UCSD-AML1 (cell line): ENCODE measurements at regions not wholly inside any gene's neighbourhood (a gene's known extent, or its start where the extent isn't known, plus 50 kb on each side); places are given as distances from the start of the nearest gene placed in this dataset.
"Not testable (repeated sequence)": the region's sequence is repeated elsewhere in the genome, so short reads cannot be mapped to it uniquely, and the experiment has no call there.

Source experiments
- DNase-seq: peaks from one replicate; lab custom pipeline; 2025; ENCODE audit not compliant: unreplicated experiment; lab: John Stamatoyannopoulos, UW

GRCh38 chr3:33956206-33956605 lies 157.8 kb downstream of the PDCD6IP start:
- no peak for DNase-seq

GRCh38 chr3:33956776-33957175 lies 158.3 kb downstream of the PDCD6IP start:
- no peak for DNase-seq

GRCh38 chr3:33957176-33957575 lies 158.7 kb downstream of the PDCD6IP start:
- DNase-seq: no peak

DNA sequence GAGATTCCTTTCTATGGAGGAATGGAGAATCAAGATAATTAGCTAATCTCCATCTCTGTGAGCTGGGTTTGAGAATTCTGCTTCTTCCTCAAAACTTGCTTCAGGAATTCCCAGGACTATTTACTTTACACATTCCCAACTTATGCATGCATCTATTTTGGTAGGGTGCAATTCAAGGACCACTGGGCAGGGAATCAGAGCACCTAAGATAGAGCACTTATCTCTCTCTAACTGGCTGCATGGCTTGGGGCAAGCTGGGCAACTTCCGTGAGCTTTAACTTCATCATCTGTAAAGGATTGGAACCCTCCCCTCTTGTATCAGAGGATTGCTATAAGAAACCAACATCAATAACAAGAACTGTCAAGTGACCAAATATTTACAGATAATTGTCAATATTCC lies 160.2 kb downstream of the PDCD6IP start:
- no peak for DNase-seq

- DNase-seq: no peak
These were observed 164.0 kb downstream of the PDCD6IP start for GRCh38 chr3:33962396-33962795.

DNA sequence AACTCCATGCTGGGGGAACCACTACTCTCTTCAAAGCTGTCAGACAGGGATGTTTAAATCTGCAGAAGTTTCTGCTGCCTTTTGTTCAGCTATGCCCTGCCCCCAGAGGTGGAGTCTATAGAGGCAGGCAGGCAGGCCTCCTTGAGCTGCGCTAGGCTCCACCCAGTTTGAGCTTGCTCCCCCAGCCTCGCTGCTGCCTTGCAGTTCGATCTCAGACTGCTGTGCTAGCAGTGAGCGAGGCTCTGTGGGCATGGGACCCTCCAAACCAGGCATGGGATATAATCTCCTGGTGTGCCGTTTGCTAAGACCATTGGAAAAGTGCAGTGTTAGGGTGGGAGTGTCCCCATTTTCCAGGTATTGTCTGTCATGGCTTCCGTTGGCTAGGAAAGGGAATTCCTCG lies 171.8 kb downstream of the PDCD6IP start:
- not testable (repeated sequence) for DNase-seq

DNA sequence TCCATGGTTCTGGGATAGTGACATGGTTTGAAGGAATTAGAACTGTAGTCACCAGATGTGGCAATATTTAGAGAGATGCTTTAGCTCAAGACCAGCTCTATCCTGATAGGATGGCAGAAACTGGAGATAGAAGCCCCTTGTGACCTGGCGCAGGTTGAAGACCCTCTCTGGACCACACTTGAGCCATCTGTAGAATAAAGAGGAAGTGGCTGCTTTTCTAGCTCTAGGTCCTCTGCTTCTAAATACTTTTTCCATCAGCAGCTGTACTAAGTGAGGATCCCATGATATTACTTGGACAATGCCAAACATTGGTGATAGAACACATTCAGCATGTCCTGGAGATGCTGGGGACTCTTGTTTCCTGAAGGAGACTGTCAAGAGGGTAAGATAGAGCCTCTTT lies 172.6 kb downstream of the PDCD6IP start:
- no peak for DNase-seq

DNA sequence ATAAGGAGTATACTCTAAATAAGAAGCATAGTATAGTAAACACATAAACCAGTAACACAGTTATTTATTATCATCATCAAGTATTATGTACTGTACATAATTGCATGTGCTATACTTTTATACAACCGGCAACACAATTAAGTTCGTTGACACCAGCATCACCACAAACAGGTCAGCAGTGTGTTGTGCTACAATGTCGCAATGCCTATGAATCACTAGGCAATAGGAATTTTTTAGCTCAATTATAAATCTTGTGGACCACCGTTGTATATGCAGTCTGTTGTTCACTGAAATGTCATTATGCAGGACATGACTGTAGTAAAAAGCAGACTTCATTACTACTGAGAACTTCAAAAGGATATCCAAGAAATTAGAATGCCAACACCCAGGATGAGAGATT lies 177.0 kb downstream of the PDCD6IP start:
- DNase-seq: no peak

DNA sequence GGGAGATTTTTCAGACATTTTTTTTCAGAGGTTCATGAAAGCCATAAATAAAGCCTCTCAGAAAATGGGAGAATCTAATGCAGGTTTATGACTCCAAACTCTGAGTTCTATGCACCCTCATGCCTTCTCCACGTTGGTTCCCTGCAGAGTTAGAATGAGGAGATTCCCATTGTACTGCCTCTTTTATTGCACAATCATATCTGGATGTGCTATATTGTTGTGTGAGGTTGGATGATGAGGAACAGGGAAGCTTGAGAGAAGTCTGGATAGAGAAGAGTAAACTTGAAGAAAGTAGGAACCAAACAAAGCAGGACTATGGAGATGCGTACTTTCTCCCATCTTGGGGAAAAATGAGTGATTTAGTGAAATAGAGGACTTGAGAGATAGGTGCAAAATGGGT lies 178.8 kb downstream of the PDCD6IP start:
- DNase-seq: no peak

- no peak for DNase-seq
These were observed 181.8 kb downstream of the PDCD6IP start for GRCh38 chr3:33980252-33980651.

- no peak for DNase-seq
These were observed 183.9 kb downstream of the PDCD6IP start for GRCh38 chr3:33982269-33982798.

- not testable (repeated sequence) for DNase-seq
These were observed 184.5 kb downstream of the PDCD6IP start for GRCh38 chr3:33982949-33983348.

DNA sequence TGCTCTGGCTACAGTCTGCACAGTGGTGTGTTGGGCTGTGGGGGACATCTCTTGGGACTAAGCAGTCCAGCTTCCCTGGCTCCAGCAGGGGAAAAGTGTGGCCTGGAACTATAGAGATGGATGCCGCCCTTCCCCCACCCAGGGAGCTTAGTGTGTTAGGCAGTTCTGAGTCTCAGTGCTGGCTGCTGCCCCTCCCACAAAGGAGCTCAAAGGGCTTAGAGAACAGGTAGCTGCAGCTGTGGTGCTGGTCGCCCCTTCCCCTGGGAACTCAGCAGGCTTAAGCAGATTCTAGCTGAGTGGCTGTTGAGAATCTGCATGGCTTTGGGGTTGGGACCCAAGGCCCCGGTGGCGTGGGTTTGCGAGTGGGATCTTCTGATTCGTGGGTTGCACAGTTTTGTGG lies 190.8 kb downstream of the PDCD6IP start:
- no peak for DNase-seq

DNA sequence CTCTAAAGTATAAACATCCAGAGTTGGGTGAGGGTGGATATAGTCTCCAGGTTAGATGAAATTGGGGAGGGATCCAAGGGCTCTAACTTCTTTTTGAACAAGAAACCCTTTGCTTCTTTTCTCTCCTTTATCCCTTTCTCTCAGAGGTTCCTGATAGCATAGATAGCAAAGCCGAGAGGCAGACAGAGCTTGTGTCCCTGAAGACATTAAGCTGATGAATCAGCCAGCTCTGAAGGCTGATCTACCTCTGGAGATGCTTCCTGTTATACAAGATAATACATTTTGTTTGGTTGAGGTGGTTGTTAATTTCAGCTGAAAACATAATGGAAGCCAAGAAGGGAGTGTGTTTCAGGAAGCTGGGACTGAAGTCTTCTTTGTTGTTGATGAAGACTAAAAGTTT lies 193.2 kb downstream of the PDCD6IP start:
- DNase-seq: no peak

DNA sequence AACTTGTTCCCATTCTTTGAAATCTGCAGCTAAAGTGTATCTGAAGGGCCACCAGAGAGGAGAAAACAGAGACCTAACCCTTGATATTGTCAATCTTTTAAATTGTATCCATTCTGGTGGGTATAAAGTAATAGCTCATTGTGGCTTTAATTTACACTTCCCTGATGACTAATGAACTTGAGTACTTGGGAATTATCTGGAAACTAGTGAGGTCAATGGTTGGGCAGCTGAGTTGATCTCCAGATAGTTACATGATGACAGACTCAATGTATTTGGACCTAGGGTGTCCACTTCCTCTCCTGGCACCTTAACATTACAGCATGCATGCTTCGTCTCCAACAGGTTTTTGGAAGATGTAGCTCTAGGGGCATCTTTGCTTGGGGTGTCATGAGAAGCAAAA lies 195.2 kb downstream of the PDCD6IP start:
- DNase-seq: no peak

- DNase-seq: no peak
These were observed 196.1 kb downstream of the PDCD6IP start for GRCh38 chr3:33994568-33994967.

- DNase-seq: no peak
These were observed 201.9 kb downstream of the PDCD6IP start for GRCh38 chr3:34000301-34000700.

GRCh38 chr3:34001022-34001421 lies 202.6 kb downstream of the PDCD6IP start:
- no peak for DNase-seq

DNA sequence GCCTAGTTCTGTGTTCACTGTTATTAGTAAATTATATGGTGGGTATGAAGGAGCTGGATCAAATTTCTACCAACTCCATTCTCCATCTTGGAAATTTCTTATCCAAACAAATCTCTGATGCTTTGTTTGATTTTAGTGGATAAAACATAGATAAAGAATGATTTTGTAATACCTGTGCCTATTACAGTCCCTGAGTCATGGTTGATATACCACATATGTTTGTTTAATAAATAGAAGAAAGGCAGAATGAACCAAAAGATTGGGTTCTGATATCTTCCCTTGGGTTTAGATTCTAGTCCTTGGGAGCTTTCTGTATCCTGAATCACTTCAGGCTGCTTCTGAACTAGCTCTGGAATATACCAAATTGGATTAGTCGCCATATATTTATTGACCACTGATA lies 203.6 kb downstream of the PDCD6IP start:
- no peak for DNase-seq

GRCh38 chr3:34002569-34003100 lies 204.2 kb downstream of the PDCD6IP start:
- no peak for DNase-seq

GRCh38 chr3:34005886-34006285 lies 207.5 kb downstream of the PDCD6IP start:
- DNase-seq: no peak

DNA sequence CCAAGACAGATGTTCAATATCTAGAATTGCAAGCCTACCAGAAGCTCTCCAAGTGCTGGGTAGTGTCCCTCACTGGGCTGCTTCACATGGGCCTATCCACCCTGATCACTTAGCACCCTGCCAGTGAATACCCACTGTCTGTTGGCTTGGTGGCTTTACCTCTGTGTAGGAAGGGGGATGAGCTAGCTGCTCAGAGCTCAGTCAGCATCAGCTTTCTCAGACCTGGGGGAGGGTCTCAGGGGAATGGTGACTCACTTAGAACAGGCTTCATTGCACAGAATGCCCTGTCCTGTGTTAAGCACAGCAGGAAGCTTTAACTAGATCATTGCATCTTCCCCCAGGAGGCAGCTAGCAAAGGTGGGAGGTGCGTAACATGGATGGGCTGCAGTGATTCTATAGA lies 209.8 kb downstream of the PDCD6IP start:
- DNase-seq: no peak
